ENCODE measurements at regions not wholly inside any gene's neighbourhood (a gene's known extent, or its start where the extent isn't known, plus 50 kb on each side); places are given as distances from the start of the nearest gene placed in this dataset.
"Not testable (repeated sequence)": the region's sequence is repeated elsewhere in the genome, so short reads cannot be mapped to it uniquely, and the experiment has no call there.

DNA sequence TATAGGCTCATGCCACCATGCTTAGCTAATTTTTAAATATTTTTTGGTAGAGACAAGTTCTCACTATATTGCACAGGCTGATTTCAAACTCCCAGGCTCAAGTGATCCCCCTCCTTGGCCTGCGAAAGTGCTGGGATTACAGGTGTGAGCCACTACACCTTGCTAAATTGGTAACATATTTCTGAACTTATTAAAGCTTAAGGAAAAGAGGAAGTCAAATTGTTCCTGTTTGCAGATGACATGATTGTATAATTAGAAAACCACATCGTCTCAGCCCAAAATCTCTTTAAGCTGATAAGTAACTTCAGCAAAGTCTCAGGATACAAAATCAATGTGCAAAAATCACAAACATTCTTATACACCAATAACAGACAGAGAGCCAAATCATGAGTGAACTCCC lies 248.3 kb upstream of the KITLG start:
- not testable (repeated sequence) for DNase-seq (ENCODE audit: low read depth in 2 of 2)

DNA sequence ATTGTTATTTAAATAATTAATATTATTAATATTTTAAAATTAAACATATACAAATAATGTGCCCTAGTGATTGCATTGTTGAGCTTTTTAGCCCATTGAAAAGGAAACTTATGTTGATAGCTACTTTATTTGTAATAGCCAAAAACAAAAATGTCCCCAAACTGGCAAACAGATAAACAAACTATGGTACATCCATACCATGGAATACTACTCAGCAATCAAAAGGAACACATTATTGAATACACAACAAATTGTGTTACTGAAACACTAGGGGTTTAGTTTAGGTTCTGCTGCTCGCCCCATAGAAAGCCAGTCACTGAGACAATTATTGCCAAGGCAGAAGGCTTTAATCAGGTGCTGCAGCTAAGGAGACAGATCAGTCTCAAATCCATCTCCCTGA lies 239.7 kb upstream of the KITLG start:
- no peak for DNase-seq (ENCODE audit: low read depth in 2 of 2)

DNA sequence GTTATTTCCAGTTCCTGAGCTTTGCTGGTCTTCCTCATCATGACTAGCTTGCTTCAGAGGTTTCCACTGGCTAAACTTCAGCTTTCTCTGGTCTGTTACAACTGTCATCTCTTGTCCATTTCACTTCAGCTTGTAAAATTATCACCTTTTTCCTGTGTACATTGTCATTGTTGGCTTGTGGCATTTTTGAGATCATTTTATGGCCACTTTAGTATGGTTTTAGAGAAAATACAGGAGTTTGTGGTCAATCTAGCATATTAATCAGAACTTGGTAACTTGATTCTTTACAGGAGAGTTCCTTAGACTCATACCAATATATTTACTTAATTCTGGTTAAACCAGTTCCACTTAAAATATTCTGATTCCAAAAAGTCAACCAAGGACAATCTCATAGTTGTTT lies 235.9 kb upstream of the KITLG start:
- DNase-seq (ENCODE audit: low read depth in 2 of 2): no peak

DNA sequence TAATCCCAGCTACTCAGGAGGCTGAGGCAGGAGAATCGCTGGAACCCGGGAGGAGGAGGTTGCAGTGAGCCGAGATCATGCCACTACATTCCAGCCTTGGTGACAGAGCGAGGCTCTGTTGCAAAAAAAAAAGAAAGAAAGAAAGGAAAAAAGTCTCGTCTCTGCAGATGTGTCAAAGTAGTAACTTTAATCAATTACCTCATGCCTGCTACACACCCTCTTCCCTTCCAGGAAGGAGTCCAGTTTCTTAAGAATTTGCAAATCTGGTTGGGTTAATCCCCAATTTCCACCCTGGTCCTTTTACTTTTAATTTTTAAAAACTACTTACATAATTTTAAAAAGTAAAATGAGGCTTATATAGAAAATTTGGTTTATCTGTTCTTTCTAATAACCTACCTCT lies 234.5 kb upstream of the KITLG start:
- DNase-seq (ENCODE audit: low read depth in 2 of 2): no peak

DNA sequence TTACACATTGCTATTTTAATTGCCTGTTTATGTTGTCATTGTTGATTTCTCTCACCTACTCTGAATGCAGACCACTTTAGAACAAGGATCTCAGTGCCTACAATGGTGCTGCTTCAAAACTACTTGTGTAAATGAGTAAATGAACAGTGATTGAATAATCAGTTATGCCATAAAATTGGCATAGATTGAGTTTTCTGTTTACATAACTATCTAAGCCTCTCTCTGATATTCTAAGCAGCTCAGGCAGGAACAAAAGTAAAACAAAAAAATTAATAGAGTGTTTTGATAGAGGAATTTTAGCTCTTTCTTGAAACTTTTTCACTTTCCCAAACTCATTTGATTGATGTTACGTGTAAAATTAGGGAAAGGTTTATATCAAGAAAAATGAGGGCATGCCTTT lies 232.3 kb upstream of the KITLG start:
- no peak for DNase-seq (ENCODE audit: low read depth in 2 of 2)

- no peak for DNase-seq (ENCODE audit: low read depth in 2 of 2)
These were observed 230.5 kb upstream of the KITLG start for GRCh38 chr12:88810806-88811205.

DNA sequence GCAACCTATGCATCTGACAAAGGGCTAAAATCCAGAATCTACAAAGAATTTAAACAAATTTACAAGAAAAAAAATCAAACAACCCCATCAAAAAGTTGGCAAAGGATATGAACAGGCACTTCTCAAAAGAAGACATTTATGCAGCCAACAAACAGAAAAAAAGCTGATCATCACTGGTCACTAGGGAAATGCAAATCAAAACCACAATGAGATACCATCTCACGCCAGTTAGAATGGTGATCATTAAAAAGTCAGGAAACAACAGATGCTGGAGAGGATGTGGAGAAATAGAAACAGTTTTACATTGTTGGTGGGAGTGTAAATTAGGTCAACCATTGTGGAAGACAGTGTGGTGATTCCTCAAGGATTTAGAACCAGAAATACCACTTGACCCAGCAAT lies 229.6 kb upstream of the KITLG start:
- not testable (repeated sequence) for DNase-seq (ENCODE audit: low read depth in 2 of 2)

GRCh38 chr12:88805692-88806091 lies 225.4 kb upstream of the KITLG start:
- no peak for DNase-seq (ENCODE audit: low read depth in 2 of 2)

- DNase-seq (ENCODE audit: low read depth in 2 of 2): no peak
These were observed 225.0 kb upstream of the KITLG start for GRCh38 chr12:88805286-88805685.

GRCh38 chr12:88802096-88802706 lies 221.9 kb upstream of the KITLG start:
- no peak for DNase-seq (ENCODE audit: low read depth in 2 of 2)

DNA sequence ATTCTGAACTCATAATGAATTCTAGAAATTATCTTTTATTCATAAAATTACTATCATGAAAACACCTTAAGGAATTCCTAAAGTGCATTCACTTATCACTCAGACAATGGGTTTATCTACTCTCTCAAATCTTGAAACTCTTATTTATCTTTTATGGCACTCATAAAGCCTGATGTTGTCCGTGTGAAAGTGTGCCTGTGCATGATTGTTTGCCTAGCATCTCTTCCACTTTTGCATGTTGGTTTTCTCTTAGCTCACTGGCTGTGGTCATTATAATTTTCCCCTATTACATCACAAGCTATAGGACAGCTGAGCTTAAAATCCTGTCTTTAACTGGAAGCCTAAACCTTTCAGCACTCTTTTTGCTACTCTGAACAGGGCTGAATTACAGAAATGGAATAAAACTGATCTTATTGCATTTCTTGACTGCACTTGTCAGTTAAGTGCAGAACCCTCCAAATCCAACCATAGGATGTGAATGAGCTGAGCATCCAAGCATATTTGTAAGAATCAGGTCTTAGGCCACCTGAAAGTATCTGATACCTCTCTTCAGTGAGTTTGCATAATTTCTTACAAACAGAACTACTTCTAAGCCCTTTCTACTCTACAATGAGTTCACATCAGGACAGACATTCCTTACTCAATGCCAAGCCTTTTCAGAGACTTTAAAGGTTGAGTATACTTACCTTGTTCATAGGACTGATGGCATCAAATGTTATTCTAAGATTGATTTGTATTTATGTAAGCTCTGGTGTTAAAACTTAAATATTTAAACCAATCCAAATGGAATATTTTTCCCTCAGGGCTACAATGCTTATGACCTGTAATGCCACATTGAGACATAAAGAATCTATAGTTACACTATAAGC lies 221.2 kb upstream of the KITLG start:
- DNase-seq (ENCODE audit: low read depth in 2 of 2): no peak

- DNase-seq (ENCODE audit: low read depth in 2 of 2): no peak
These were observed 212.8 kb upstream of the KITLG start for GRCh38 chr12:88793096-88793495.

DNA sequence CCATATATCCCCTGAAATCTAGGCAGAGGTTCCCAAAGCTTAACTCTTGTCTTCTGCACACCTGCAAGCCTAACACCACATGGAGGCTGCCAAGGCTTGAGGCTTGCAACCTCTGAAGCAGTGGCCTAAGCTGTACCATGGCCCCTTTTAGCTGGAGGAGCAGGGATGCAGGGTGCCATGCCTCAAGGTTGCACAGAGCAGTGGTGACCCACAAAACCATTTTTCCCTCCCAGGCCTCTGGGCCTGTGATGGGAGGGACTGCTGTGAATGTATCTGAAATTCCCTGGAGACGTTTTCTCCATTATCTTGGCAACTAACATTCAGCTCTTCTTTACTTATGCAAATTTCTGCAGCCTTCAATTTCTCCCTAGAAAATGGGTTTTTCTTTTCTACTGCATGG lies 210.0 kb upstream of the KITLG start:
- no peak for DNase-seq (ENCODE audit: low read depth in 2 of 2)

GRCh38 chr12:88784166-88784565 lies 203.9 kb upstream of the KITLG start:
- no peak for DNase-seq (ENCODE audit: low read depth in 2 of 2)

GRCh38 chr12:88782351-88782750 lies 202.1 kb upstream of the KITLG start:
- no peak for DNase-seq (ENCODE audit: low read depth in 2 of 2)

GRCh38 chr12:88781909-88782308 lies 201.6 kb upstream of the KITLG start:
- no peak for DNase-seq (ENCODE audit: low read depth in 2 of 2)

DNA sequence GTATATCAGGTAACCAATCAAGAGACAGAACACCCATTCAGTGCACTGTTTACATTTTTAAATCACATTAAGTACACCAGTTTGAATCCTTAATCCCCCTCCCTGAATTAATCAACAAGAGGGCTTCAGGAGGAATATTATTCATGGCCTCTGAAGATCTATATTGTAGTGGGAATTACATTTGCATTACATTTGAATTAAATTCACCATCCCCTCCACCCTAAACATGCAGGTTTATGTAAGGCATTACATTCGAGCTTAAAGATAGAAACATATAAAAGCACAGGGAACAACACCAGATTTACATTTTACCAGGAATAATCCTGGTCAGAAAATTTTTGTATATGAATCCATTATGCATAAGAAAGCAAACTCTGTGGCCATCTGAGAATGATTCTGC lies 197.8 kb upstream of the KITLG start:
- DNase-seq (ENCODE audit: low read depth in 2 of 2): no peak

- no peak for DNase-seq (ENCODE audit: low read depth in 2 of 2)
These were observed 195.5 kb upstream of the KITLG start for GRCh38 chr12:88775742-88776151.

- no peak for DNase-seq (ENCODE audit: low read depth in 2 of 2)
These were observed 187.4 kb upstream of the KITLG start for GRCh38 chr12:88767699-88768098.

DNA sequence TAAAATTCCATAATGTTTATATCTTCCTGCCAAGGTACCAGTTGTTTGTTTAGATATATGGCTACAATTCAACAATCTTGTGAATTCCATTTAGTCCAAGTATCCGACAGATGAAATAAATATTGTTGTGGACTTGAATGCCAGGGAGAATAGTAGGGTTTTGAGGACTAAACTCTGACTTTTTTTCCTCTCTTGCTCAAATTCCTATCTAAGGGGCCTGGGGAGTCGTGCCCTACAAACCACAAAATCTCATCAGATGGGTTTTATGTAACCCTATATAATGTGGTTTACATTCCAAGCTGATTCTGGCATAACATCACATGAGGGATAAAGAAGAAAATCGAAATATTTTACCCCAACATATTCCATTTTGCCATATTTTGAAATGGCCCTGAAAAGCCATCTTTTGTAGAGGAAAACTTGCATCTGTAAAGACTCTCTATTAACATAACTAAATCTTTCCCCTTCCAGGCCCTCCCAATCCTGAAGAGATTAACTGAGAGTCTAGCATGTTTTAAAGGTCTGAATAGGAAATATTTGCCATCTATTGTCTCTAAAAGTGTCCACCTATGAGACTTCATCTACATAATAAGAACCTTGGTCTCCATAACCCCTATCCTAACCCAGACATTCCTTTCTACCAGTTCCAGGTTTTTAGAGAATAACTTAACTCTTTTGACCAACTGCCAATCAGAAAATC lies 184.7 kb upstream of the KITLG start:
- DNase-seq (ENCODE audit: low read depth in 2 of 2): no peak

DNA sequence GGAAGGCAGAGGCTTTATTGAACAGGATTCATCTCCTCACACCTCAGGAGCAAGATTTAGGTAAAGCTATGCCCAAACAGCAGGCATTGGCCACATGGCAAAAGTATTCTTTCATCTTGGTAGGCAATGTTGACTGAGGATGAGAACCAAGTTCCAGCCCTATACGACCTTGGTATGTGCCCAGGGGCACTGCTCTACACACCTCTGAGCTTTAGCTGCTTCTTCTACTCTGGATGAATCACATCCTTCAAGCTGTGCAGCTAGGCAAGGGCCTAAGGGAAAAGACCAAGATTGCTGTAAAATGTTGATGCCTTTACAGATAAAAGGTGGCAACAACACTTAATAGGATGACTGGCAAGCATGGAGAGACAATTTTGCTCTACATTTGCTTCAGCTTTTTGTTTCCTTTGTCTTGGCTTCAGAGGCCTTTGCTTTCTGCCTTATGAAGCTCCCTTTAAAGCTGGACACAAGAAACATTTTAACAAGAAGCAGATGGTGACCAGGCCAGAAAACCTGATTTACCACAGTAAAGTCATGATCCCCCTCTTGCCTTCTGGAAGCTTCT lies 183.3 kb upstream of the KITLG start:
- DNase-seq (ENCODE audit: low read depth in 2 of 2): no peak

DNA sequence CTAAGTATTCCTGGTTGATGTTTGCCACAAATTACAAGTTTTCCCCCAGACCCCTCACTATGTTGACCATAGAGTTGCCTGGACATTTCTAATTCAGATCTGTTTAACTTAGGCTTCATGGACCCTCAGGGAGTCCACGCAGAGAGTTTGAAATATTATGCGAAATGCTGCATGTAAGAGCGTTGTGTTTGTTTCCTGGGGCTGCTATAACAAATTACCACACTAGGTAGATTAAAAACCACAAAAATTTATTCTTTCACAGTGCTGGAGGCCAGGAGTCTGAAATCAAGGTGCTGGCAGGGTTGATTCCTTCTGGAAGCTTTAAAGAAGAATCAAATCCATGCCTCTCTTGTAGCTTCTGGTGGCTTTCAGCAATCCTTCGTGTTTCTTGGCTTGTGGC lies 177.9 kb upstream of the KITLG start:
- no peak for DNase-seq (ENCODE audit: low read depth in 2 of 2)

DNA sequence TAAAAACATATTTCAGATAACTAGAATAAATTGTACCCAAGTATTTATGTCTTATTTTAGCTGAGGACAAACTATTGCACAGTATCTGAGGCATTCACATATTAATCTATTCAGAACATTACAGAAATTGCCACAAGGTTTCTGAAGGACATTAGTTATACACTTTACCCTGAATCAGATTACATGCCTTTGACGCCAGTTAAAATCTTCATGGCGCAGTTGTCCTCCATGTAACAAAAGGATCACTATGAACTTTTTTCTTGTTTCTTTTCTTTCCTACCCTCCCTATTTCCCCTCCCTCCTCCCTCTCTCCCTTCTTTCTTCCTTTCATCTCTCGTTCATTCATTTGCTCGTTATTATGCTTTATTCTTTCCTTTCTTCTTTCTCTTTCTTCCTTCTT lies 176.6 kb upstream of the KITLG start:
- DNase-seq (ENCODE audit: low read depth in 2 of 2): no peak
